ENCODE measurements at regions not wholly inside any gene's neighbourhood (a gene's known extent, or its start where the extent isn't known, plus 50 kb on each side); places are given as distances from the start of the nearest gene placed in this dataset.

DNA sequence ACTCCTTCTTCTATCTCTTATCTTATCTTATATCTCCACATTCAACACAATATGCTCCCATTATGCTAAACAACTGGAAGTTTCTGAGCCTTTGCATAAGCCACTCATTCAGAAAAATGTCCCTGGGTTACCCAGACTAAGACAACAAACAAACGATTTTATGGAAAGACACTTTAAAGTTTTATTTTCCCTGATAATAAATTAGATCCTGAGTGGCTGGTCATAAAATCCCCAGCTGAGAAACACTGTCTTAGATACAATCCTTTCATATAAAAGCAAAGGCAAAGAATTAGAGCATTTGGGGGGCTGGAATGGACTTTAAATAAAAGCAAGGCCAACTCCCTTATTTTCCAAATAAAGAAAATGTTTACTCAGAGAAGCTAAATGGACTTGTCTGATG, 322.3 kb downstream of the GBE1 start:
- Histone ChIP-seq H3K27ac (ENCODE audit: low read depth in 1 of 2, low read length in 2 of 2) (no peak overlapping the region), H3K4me3 (ENCODE audit: low read depth in 1 of 3, low read length in 3 of 3) (no peak overlapping the region), H3K9me3 (ENCODE audit: control insufficient read depth in 4 of 4, low read length in 3 of 4) (no peaks in the 10 kb centered on the region), H3K36me3 (ENCODE audit: control insufficient read depth in 4 of 4, insufficient read depth in 3 of 4, low read depth in 1 of 4, low read length in 3 of 4) (no peaks in the 10 kb centered on the region), H3K4me1 (ENCODE audit: control insufficient read depth in 4 of 4, insufficient read depth in 4 of 4, low read length in 3 of 4) (no peaks in the 10 kb centered on the region), H3K27me3 (ENCODE audit: control insufficient read depth in 4 of 4, insufficient read depth in 4 of 4, low read length in 3 of 4) (no peaks in the 10 kb centered on the region), H3K9ac (ENCODE audit: low read depth in 1 of 2, low read length in 2 of 2) (no peak overlapping the region)
- no peak for DNase-seq (ENCODE audit: low spot score)
- 58% methylated on average over 1 of the region's 1 CpG for WGBS
- TF ChIP-seq MAX (IDR thresholded peaks at IDR 0.05) (no peak), YY1 (IDR thresholded peaks at IDR 0.05) (no peak), TAF1 (conservative IDR thresholded peaks at IDR 0.05) (no peak), SP1 (IDR thresholded peaks at IDR 0.05) (no peak), CTCF (IDR thresholded peaks at IDR 0.05; ENCODE audit: low read depth, low read length, missing input control) (no peak), HNF4A (conservative IDR thresholded peaks at IDR 0.05) (no peak), HNF4G (IDR thresholded peaks at IDR 0.05) (no peak), ATF3 (IDR thresholded peaks at IDR 0.05) (no peak), FOXA1 (IDR thresholded peaks at IDR 0.05) (no peak), JUND (IDR thresholded peaks at IDR 0.05) (no peak), RXRA (IDR thresholded peaks at IDR 0.05) (no peak), REST (IDR thresholded peaks at IDR 0.05) (no peak), FOXA2 (IDR thresholded peaks at IDR 0.05) (no peak), EGR1 (IDR thresholded peaks at IDR 0.05; ENCODE audit: low read depth in 2 of 2) (no peak), RAD21 (IDR thresholded peaks at IDR 0.05) (no peak)
- TF ChIP-seq, protein P1, sequence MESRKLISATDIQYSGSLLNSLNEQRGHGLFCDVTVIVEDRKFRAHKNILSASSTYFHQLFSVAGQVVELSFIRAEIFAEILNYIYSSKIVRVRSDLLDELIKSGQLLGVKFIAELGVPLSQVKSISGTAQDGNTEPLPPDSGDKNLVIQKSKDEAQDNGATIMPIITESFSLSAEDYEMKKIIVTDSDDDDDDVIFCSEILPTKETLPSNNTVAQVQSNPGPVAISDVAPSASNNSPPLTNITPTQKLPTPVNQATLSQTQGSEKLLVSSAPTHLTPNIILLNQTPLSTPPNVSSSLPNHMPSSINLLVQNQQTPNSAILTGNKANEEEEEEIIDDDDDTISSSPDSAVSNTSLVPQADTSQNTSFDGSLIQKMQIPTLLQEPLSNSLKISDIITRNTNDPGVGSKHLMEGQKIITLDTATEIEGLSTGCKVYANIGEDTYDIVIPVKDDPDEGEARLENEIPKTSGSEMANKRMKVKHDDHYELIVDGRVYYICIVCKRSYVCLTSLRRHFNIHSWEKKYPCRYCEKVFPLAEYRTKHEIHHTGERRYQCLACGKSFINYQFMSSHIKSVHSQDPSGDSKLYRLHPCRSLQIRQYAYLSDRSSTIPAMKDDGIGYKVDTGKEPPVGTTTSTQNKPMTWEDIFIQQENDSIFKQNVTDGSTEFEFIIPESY (IDR thresholded peaks at IDR 0.05): no peak

- no peak overlapping the region for H3K27ac ChIP-seq (ENCODE audit: low read depth in 1 of 2, low read length in 2 of 2)
- DNase-seq (ENCODE audit: low spot score): no peak
- H3K9me3 ChIP-seq (ENCODE audit: control insufficient read depth in 4 of 4, low read length in 3 of 4): no peaks in the 10 kb centered on the region
- WGBS: 79% methylated on average over 3 of the region's 3 CpGs
- H3K36me3 ChIP-seq (ENCODE audit: control insufficient read depth in 4 of 4, insufficient read depth in 3 of 4, low read depth in 1 of 4, low read length in 3 of 4): no peaks in the 10 kb centered on the region
- H3K4me1 ChIP-seq (ENCODE audit: control insufficient read depth in 4 of 4, insufficient read depth in 4 of 4, low read length in 3 of 4): no peaks in the 10 kb centered on the region
- no peak overlapping the region for H3K9ac ChIP-seq (ENCODE audit: low read depth in 1 of 2, low read length in 2 of 2)
- no peaks in the 10 kb centered on the region for H3K27me3 ChIP-seq (ENCODE audit: control insufficient read depth in 4 of 4, insufficient read depth in 4 of 4, low read length in 3 of 4)
- no peak overlapping the region for H3K4me3 ChIP-seq (ENCODE audit: low read depth in 1 of 3, low read length in 3 of 3)
- TF ChIP-seq TAF1 (conservative IDR thresholded peaks at IDR 0.05) (no peak), ATF3 (IDR thresholded peaks at IDR 0.05) (no peak), JUND (IDR thresholded peaks at IDR 0.05) (no peak), HNF4A (conservative IDR thresholded peaks at IDR 0.05) (no peak), MAX (IDR thresholded peaks at IDR 0.05) (no peak), YY1 (IDR thresholded peaks at IDR 0.05) (no peak), FOXA1 (IDR thresholded peaks at IDR 0.05) (no peak), SP1 (IDR thresholded peaks at IDR 0.05) (no peak), REST (IDR thresholded peaks at IDR 0.05) (no peak)
- TF ChIP-seq, protein P1 (IDR thresholded peaks at IDR 0.05): no peak
Measured at GRCh38 chr3:81437683-81438082, 323.8 kb downstream of the GBE1 start.
